ENCODE measurements at regions not wholly inside any gene's neighbourhood (a gene's known extent, or its start where the extent isn't known, plus 50 kb on each side); places are given as distances from the start of the nearest gene placed in this dataset.

- intact Hi-C loops (cut with micrococcal nuclease): no loop called here
- CTCF ChIA-PET: no interaction called here
- FAIRE-seq (no peak), DNase-seq (ENCODE audit: low read depth, low spot score) (no peak)
- H3K4me2 ChIP-seq (ENCODE audit: insufficient read depth, low read length): no peak overlapping the region
- H3K9ac ChIP-seq (replicated peaks; ENCODE audit: extremely low read depth, insufficient read depth, low read length): no peak overlapping the region
- TF ChIP-seq POLR2AphosphoS5 (IDR thresholded peaks at IDR 0.05; ENCODE audit: insufficient read depth, low read depth, low read length) (no peak), GATA2 (IDR thresholded peaks at IDR 0.05; ENCODE audit: insufficient read depth, insufficient read length, low read depth, low read length) (no peak), CTCF (IDR thresholded peaks at IDR 0.05; ENCODE audit: extremely low read depth in 1 of 2, insufficient read depth in 1 of 2, low read depth in 1 of 2, low read length in 2 of 2) (no peak), FOS (IDR thresholded peaks at IDR 0.05; ENCODE audit: borderline replicate concordance, insufficient read depth, low read length) (no peak), MAX (IDR thresholded peaks at IDR 0.05; ENCODE audit: insufficient read depth, insufficient read length) (no peak), EZH2 (IDR thresholded peaks at IDR 0.05; ENCODE audit: borderline replicate concordance, low read depth, low read length, severe bottlenecking) (no peak), JUN (IDR thresholded peaks at IDR 0.05; ENCODE audit: borderline replicate concordance, insufficient read depth, insufficient read length, low read depth) (no peak)
- H3K4me1 ChIP-seq (ENCODE audit: control insufficient read depth, extremely low read depth, insufficient read depth, low read length): no peaks in the 10 kb centered on the region
- BruUV-seq (replicated peaks): no TSS peak
- H3K9me3 ChIP-seq (replicated peaks; ENCODE audit: control insufficient read depth, insufficient read depth, low read length): no peaks in the 10 kb centered on the region
- no peaks in the 10 kb centered on the region for H3K36me3 ChIP-seq (ENCODE audit: control insufficient read depth in 2 of 2, extremely low read depth in 1 of 2, insufficient read depth in 2 of 2, low read length in 2 of 2)
- no peak overlapping the region for H2AFZ ChIP-seq (ENCODE audit: low read depth, low read length)
- no peaks in the 10 kb centered on the region for H3K9me1 ChIP-seq (replicated peaks; ENCODE audit: control insufficient read depth, extremely low read depth, insufficient read depth, low read length)
- no peak overlapping the region for H3K4me3 ChIP-seq (replicated peaks in 1 of 3; ENCODE audit: insufficient read depth in 1 of 3, low read depth in 1 of 3, low read length in 3 of 3)
- H3K79me2 ChIP-seq (ENCODE audit: control insufficient read depth, insufficient read depth, low read length): no peaks in the 10 kb centered on the region
- H3K27ac ChIP-seq (ENCODE audit: insufficient read depth, low read depth, low read length): no peak overlapping the region
- H4K20me1 ChIP-seq (replicated peaks; ENCODE audit: control insufficient read depth, extremely low read depth, insufficient read depth, low read length): no peaks in the 10 kb centered on the region
- peaks cover 0 to 2% of the 10 kb centered on the region in 2 experiments for H3K27me3 ChIP-seq (ENCODE audit: control insufficient read depth in 2 of 2, insufficient read depth in 2 of 2, low read length in 2 of 2)
- POLR2A ChIA-PET: no interaction called here
- dilution Hi-C loops (cut with MboI; ENCODE audit: extremely low pct_ligation_motif_present, low sequenced_read_pairs): loop anchor here (25.0 kb wide), 1 partner anchor 160 kb away; no protein-coding TSS in a partner anchor
Measured at GRCh38 chr1:157202331-157202730, 64.1 kb upstream of the ETV3 start.

All from endothelial cell of umbilical vein (primary cell).